ENCODE measurements at regions not wholly inside any gene's neighbourhood (a gene's known extent, or its start where the extent isn't known, plus 50 kb on each side); places are given as distances from the start of the nearest gene placed in this dataset.

DNA sequence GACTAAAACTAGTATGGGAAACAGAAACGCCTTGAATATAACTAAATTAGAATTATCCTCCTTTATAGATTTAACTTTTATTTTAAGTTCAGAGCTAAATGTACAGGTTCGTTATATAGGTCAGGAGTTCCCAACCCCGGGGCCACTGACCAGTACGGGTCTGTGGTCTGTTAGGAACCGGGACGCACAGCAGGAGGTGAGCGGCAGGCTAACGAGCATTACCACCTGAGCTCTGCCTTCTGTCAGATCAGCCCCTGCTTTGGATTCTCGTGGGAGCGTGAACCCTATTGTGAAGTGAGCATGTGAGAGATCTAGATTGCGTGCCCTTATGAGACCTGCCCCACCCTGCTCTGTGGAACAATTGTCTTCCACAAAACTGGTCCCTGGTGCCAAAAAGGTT lies 51.0 kb downstream of the FAT4 start:
- DNase-seq: no peak

DNA sequence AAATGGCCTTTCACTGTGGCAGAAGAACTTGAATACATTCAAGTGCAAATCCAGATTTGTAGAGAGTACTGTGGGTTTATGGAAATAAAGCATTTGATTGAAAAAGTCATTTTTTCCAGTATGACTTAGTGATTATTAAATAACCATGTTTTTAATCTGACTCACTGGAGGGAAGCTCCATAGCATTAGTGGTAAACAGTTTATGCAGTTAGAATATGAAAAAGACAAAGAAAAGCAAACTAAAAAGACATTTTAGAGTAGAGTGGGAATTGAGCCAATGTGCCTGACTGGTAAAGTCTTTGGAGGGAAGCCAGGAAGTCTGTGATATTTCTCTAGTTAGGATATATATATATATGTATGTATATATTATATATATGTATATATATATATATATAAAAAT lies 53.4 kb downstream of the FAT4 start:
- DNase-seq: no peak

DNA sequence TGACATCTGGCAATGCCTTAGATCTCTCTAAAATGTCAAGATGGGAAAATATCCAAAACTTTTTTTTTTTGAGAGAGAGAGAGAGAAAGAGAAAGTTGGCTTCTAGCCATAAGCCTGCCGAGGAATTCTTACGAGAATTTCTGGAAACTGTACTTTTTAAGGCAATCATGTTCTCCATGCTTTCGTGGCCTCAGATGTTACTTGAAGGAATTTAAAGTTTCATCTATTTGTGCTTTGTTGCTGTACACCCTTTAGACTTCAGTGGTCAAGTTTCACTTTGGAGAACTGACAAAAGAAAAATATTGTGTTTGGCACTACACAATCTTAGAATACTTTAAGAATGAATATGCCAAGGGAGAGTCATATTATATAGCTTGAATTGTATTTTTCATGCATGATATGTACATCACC lies 53.9 kb downstream of the FAT4 start:
- no peak for DNase-seq

DNA sequence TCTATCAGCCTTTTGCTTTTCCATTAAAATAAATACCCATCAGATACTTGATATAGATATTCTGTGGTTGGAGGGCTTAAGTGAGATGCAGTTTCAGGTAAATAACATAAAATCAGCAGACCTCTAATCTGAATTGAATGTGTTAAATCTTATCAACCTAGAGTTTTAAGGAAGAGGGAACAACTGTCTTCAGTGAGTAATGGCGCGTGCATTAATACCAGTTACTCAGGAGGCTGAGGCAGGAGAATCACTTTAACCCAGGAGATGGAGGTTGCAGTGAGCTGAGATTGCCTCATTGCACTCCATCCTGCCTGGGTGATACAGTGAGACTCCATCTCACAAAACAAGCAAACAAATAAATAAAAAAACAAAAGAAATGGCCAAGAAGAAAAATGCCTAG lies 54.3 kb downstream of the FAT4 start:
- no peak for DNase-seq

DNA sequence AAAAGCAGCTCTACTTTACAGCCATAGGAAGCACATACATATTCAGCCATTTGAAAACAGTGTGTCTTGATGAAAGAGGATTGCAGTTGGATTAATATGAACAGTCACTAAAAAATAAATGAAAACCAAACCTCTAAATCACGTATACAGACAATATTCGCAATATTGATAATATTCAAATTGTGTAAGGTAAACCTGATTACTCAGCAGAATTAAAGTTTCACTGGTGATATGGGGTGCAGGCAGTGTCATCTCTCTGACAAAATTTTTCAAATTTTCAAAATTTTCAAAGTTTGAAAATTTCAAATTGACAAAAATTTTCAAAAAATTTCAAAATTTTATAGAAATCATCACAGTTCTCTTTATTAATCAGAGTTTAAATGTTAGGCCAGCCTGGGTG lies 55.7 kb downstream of the FAT4 start:
- DNase-seq: no peak

DNA sequence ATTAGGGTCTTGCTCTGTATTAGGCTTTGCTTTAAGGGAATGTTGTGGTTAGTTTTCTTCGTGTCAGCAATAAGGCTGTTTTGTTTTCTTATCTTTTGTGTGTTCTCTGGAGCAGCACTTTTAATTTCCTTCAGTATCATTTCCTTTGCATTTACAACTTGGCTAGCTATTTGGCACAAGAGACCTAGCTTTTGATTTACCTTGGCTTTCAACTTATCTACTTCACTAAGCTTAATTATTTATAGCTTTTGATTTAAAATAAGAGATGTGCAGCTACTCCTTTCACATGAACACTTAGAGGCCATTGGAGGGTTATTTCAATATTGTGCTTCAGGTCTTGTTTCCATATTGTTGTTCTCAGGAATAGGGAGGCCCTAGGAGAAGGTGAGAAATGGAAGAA lies 68.2 kb downstream of the FAT4 start:
- DNase-seq: no peak

DNA sequence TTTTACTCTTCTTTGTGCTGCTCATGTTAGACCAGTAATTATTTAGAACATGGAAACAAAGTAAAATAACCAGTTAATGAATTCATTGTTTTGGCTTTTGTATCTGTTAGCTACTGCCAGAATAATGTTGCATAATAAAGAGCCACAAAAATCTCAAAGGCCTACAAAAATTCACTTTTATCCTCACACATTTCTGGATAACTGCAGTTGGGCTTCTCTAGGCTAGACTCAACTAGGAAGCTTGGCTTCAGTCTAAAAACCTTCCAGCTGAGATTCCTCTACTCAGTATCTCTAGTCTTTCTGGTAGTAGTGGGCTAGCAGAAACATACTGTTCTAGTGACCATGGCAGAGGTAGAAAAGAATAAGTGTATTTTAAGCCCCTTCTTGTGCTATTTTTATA lies 73.0 kb downstream of the FAT4 start:
- DNase-seq: no peak

DNA sequence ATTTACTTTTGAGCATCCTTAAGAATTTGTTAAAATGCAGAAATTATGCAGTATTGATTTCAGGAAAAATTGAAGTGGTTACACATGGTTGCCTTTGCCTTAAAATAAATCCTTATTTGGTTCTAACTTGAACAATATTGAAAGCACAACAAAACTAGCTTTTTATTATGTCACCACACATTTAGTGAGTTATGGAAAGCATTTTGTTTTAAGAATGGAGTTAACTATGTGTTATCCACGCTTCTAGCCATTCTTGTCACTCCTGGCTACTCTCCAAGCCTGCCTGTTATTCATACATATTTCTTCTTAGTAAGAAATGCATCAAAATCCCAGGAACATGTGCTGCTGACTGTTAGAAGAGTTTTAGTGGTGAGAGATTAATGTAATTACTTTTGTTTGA lies 73.9 kb downstream of the FAT4 start:
- DNase-seq: no peak

DNA sequence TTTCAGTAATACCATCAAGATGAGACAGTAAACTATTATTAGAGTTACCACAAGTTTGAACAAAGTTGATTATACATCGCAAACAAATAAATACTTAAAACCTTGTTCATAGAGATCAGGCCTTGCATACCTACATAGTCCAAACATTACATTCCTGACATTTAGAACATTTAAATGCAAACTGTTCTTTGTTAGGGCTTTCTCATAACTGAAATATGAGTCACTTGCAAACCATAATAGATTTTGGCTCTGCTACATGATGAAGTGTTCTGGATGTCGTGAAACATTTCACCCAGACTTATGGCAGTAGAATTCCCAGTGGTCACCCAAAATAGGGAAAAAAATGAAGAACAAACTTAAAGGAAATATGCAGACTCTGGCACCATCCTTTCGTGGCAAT lies 75.0 kb downstream of the FAT4 start:
- no peak for DNase-seq

DNA sequence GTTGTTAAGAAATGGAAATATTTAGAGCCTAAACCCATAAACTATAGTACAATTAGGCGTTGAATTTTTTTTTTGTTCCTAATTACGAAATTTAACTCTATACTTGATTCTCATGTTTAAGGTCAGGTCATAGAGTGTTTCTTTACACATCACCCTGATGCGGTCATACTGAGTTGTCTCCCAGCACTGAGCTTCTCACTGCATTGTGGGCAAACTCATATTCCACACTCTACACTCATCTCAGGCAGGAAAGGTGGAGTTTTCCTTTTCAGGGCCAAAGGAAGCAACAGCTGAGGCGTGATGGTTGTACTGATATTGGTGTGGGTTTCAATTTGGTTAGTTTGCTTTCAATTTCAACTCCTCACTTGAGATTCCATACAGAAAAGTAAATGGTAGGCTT lies 75.4 kb downstream of the FAT4 start:
- no peak for DNase-seq

DNA sequence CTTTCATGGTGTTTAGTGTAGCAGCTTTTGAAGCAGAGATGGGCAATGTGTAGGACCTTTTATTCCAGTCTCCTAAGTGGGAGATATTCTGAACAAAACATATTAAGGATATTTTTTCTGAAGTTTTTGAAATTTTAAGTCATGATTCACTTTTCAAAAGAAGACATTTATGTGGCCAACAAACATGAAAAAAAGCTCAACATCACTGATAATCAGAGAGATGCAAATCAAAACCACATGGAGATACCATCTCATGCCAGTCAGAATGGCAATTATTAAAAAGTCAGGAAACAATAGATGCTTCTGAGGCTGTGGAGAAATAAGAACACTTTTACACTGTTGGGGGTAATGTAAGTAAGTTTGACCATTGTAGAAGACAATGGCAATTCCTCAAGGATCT lies 76.0 kb downstream of the FAT4 start:
- no peak for DNase-seq

DNA sequence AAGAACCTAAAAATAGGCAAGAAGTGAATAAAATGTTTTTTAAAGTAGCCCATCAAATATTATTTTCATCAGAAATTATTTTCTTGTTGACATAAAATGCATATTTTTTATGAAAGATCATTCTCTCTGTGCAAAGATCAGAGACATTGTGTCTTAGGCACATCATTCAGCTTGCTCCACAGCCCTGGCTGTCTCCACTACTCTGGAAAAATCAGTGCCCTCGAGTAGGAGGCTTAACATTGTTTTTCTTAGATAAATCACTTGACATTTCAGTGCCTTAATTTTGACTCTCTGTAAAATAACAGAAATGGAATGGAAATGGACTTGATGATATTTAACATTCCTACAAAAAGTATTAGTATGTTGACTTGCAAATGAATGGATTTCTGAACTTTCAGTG lies 77.9 kb downstream of the FAT4 start:
- DNase-seq: no peak

DNA sequence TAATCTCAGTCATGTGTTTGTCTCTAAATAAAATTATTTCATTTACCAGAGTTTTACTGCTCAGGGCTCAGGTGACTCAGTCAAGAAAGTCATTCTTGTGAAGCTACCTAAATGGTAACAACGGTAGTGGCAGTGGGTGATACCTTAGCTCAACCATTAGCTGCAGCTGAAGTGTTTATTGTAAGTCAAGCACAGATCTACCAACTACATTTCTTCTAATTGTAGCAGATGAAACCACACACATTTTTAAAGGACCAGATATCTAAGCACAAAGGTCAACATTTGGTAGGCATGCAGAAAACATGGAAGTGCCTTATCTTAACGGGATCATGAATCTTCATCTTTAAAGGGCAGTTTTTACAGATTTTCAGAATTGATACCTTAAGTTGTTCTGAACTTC lies 79.1 kb downstream of the FAT4 start:
- DNase-seq: no peak

DNA sequence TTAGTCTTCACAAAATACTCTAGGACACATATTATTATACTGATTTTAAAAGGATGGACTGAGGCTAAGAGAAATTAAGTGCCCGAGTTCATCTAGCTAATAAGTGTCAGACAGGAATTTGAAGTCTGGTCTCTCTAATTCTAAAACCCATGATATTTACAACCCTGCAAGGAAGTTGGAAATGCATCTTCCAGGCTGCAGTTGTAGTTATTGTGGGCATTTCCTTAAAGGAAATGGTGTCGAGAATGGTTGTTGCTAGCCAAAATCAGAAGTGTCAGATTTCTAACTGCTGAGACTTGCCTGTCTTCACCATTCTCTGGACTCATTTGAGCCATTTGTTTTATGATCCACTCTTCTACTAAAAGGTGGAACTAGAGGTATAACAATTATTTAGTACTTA lies 82.5 kb downstream of the FAT4 start:
- no peak for DNase-seq

DNA sequence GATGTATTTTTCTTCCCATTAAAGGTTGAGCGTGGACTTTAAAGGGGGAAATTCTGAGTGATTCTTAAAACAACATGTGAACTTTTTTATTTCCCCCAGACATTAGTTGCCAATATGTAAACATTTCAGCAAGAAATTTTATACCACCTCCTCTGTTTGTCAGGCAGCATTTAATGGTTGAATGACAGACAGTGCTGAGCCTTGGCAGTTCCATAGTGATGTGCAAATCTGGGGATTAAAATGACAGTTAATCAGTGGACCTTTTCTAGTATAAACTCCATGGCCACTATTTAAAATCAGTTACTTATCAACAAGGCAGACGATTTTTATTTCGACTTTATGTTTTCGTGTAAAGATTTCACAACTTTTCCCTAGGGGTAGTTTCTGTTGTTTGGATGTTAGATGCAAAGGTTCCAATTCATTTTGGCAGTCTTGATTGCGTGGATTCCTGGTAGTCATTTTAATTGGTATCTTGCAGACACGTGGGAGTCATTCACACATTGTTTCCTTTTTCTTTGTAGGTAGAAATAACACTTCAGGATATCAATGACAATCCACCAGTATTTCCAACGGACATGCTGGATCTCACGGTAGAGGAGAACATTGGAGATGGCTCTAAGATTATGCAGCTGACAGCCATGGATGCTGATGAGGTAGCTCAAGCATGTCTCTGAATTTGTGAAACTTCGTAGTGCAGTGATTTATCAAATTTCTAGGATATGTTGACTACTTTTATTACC lies 83.7 kb downstream of the FAT4 start:
- DNase-seq: no peak

DNA sequence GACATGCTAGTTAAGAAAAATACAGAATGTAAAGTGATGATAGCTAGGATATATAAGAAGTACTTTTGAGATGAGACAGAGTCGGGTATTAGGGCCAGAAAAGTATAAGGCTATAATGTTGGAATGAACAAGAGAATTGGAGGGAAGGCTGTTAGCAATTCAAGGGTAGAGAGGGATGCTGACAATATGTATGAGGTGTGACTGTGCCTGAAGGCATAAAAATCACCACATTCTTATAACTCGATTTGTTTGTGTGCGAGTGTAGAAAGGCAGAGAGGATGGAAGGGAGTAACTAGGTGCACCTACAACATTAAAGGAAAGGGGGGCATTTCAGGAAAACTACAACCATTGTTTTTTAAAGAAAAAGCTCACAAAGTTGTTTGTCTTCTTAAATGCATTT lies 86.0 kb downstream of the FAT4 start:
- no peak for DNase-seq

DNA sequence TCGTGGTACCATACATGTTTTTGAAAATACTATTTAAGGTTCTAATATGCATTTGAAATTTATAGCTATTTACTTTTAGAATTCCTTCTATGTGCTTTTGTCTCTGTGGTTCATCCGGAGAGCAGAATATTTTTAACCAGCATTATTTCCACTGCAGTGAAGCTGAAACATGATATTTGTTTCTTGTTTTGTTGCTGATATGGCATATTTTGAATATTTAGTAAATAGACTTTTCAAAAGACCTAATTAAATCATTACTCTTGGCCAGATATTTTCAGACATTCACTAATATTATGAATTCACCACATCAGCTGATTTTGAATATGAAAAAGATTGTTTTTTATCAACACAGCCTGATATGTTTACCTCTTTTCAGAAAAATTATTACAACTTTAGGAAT lies 87.0 kb downstream of the FAT4 start:
- DNase-seq: no peak

DNA sequence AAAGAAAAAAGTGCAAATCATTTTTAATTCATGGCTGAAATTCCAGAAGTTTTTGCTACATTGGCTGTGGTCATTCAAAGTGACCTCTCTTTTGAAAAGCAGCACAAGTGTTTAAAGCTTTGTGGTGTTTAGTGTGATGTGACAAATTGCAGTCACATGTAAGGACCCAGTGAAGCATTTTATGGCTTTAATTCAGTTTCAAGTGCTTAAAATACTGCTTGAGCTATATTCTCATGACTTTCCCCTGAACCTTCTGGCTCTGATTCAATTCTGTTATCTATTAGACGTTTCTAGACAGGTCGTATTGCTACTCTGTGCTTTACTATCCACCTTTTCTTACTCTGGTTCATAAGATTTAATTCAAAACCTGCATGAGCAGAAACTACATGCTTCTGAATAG lies 105.8 kb downstream of the FAT4 start:
- DNase-seq: no peak

DNA sequence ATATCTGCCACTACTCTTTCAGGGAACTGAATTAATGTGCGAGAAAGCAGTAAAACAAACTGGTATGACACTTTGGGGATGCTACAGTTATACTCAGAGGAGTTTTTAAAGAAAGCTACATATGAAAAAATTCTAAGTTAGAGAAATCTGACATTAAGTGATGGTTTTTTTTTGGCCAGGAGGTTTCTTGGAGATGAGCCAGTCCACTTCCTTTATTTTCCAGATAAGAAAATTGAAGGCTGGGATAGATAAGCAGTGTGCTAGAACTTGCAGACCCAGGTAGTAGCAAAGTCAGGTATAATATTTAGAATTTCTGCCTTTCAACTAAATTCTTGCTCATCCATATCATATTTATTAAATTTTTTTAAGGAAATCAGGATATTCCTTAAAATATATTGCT lies 106.8 kb downstream of the FAT4 start:
- no peak for DNase-seq

DNA sequence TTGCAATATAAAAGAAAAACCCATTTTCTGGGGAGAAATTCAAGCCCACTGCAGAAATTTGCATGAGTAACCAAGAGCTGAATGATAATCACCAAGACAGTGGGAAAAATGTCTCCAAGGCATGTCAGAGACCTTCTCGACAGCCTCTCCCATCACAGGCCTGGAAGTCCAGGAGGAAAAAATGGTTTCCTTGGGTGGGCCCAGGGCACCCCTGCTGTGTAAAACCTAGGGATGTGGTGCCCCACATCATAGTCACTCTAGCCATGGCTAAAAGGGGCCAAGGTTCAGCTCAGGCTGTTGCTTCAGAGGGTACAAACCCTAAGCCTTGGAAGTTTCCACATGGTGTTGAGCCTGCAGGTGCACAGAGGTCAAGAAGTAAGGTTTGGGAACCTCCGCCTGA lies 108.4 kb downstream of the FAT4 start:
- no peak for DNase-seq

DNA sequence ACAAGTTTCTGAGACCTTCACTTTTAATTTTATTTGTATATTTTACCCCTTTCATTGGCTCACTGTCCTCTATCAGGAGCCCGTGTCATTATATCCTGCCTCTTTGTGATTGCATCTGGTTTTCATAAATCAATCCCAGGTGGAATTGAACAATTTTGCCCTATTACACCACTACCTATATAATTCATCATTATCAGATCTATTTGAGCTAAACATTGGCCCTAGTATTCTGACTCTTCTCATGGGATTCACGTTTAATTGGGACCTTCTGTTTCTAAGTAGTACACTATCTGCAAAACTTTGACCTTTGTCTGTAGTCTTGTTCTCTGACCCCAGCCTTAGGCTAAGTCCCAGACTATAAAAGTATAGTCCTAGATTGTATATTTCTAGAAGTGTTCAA lies 114.1 kb downstream of the FAT4 start:
- no peak for DNase-seq

DNA sequence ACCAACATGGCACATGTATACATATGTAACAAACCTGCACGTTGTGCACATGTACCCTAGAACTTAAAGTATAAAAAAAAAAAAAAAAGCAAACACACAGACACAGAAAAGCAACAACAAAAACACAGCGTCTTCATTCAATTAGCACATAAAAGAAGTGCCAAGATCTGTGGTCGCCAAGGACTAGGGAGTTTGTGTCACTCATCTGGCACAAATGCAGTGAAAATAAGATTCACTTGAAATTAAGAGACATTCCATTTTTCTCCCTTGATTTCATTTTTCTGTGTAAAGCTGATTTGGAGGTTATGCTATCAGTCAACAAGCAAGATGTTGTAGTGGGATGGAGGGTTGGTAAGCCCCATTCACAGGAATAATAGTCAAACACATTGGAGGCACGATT lies 115.3 kb downstream of the FAT4 start:
- no peak for DNase-seq

DNA sequence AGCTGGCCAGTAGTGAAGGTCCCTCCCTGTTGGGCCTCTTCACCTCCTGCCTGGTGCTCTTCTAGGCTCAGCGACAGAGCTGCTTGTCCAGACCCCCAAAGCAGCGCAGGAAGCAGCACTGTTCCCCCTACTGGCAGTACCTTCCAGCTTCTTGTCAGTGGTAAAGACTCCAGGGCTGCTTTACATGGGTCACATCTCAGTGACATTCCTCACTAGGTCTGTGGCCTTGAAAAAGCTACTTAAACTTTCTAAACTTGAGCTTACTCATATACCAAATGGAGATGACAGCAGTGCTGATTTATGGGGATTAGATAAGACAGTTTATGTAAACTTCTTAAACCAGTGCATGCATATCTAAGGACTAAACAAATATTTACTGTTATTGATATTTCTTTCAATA lies 117.3 kb downstream of the FAT4 start:
- no peak for DNase-seq

DNA sequence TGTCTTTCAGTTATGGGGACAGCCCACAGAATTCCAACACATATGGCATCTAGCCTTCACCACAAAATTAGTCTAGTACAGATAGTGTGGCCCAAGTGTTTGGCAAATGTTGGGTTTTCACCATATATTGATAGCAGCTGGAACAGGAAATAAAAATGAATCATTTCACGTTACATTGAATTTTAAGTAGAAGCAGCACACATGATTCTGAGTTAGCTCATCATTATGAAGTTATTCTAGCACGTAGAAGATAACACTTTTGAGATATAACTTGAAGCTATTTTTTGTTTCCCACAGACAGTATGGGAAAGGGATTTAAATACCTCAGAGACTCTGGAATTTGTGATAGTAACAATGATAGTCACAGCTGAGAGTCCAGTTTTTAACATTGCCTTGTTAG lies 118.7 kb downstream of the FAT4 start:
- DNase-seq: no peak

DNA sequence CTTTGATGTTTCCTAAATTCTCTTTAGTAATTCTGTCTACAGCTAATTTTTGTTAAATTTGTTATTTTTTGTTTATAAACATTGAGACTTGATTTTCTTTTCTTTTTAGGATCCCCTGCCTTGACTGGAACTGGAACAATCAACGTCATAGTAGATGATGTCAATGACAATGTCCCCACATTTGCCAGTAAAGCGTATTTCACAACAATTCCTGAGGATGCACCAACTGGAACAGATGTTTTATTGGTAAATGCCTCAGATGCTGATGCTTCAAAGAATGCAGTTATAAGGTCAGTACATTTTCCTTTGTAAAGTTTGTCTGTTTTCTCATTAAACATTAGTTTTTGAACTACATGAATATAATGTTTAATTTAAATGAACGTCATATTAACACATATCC lies 119.4 kb downstream of the FAT4 start:
- no peak for DNase-seq

DNA sequence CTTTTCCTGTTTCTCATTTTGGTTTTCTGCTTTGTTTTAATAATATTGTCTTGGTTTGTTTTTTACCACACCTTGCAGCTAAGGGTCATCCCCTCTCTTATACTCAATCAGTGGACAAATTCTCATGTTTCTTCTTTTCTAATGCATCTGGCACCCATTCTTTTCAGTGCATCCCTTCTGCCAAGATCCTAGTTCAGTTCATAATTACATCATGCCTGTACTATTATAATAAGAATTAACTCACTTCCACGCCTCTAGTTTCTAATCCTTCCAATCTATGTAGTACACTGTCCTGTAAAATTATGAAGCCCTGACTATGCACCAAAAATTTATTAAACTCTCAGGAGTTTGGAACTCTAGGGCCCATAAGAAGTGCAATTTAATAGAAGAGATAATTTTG lies 126.1 kb downstream of the FAT4 start:
- no peak for DNase-seq

Data from T-helper 1 cell (primary cell).